Neural cell (in vitro differentiated cells): ENCODE measurements at regions not wholly inside any gene's neighbourhood (a gene's known extent, or its start where the extent isn't known, plus 50 kb on each side); places are given as distances from the start of the nearest gene placed in this dataset.

Experiments used
- H2AFZ ChIP-seq: fragments of 200-600, 300-800 bp; sonication (generic), shearing (Covaris generic); 2 replicates; pipeline ENCODE4 v1.6.0; 2014; ENCODE audit warnings: low read depth, mild to moderate bottlenecking, antibody characterized with exemption, low read length, moderate library complexity
- H3F3A ChIP-seq: fragments of 200-600 bp; shearing (Covaris generic); 2 replicates; pipeline ENCODE4 v1.6.1; 2016; ENCODE audit warnings: mild to moderate bottlenecking, moderate library complexity, mixed read lengths, antibody characterized with exemption, low read length; ENCODE audit not compliant: insufficient read depth, poor library complexity, severe bottlenecking
- H3K27ac ChIP-seq: fragments of 200-600, 300-800 bp; sonication (generic), shearing (Covaris generic); 2 replicates; pipeline ENCODE4 v1.5.1; 2014; ENCODE audit warnings: mild to moderate bottlenecking, low read length, moderate library complexity
- H3K27me3 ChIP-seq: fragments of 300-800, 200-600 bp; sonication (generic), shearing (Covaris generic); 2 replicates; pipeline ENCODE4 v1.6.0; 2014; ENCODE audit warnings: mild to moderate bottlenecking, low read depth, low read length, moderate library complexity; ENCODE audit not compliant: insufficient read depth
- H3K36me3 ChIP-seq: fragments of 300-800, 200-600 bp; sonication (generic), shearing (Covaris generic); 2 replicates; pipeline ENCODE4 v1.5.1; 2014; ENCODE audit warnings: mild to moderate bottlenecking, antibody characterized with exemption, low read length, moderate library complexity; ENCODE audit not compliant: insufficient read depth
- H3K4me2 ChIP-seq: fragments of 300-800, 200-600 bp; sonication (generic), shearing (Covaris generic); 2 replicates; pipeline ENCODE4 v1.6.0; 2014; ENCODE audit warnings: mild to moderate bottlenecking, low read length
- H3K4me3 ChIP-seq: fragments of 300-800, 200-600 bp; sonication (generic), shearing (Covaris generic); 2 replicates; pipeline ENCODE4 v1.5.1; 2014; ENCODE audit warnings: mild to moderate bottlenecking, low read length, moderate library complexity
- H3K79me2 ChIP-seq: fragments of 200-600 bp; shearing (Covaris generic); replicated peaks from 2 replicates; pipeline ENCODE4 v1.6.0; 2014; ENCODE audit warnings: mild to moderate bottlenecking, low read length, moderate library complexity; ENCODE audit not compliant: insufficient read depth
- H3K9ac ChIP-seq: fragments of 300-800, 200-600 bp; sonication (generic), shearing (Covaris generic); 2 replicates; pipeline ENCODE4 v1.6.1; 2016; ENCODE audit warnings: mild to moderate bottlenecking, low read length, mixed read lengths
- H3K9me2 ChIP-seq: fragments of 200-600 bp; shearing (Covaris generic); 2 replicates; pipeline ENCODE4 v1.6.1; 2016; ENCODE audit warnings: mild to moderate bottlenecking, low read length, mixed read lengths; ENCODE audit not compliant: insufficient read depth
- H3K9me3 ChIP-seq: fragments of 200-600, 300-800 bp; sonication (generic), shearing (Covaris generic); 2 replicates; pipeline ENCODE4 v1.6.1; 2016; ENCODE audit warnings: mild to moderate bottlenecking, mixed run types, low read length, moderate library complexity, mixed read lengths
- H4K20me1 ChIP-seq: fragments of 200-600 bp; shearing (Covaris generic); 2 replicates; pipeline ENCODE4 v1.6.1; 2016; ENCODE audit warnings: mild to moderate bottlenecking, mixed run types; ENCODE audit not compliant: insufficient read depth
- EP300 ChIP-seq: fragments of 450-650 bp; conservative IDR thresholded peaks from 2 replicates; pipeline ENCODE4 v1.6.1; 2014; ENCODE audit warnings: antibody characterized with exemption, mild to moderate bottlenecking, moderate library complexity; ENCODE audit not compliant: poor library complexity, severe bottlenecking
- EZH2 ChIP-seq: fragments of 200-600, 300-800 bp; shearing (Covaris generic), sonication (generic); IDR thresholded peaks from 2 replicates; pipeline ENCODE4 v1.6.1; 2014; ENCODE audit warnings: antibody characterized with exemption, low read length, borderline replicate concordance, mild to moderate bottlenecking; ENCODE audit not compliant: insufficient read depth, poor library complexity, severe bottlenecking
- MXI1 ChIP-seq: fragments of 450-650 bp; conservative IDR thresholded peaks from 2 replicates; pipeline ENCODE4 v1.6.1; 2014; ENCODE audit warnings: antibody characterized with exemption, mild to moderate bottlenecking; ENCODE audit not compliant: poor library complexity, severe bottlenecking
- POLR2AphosphoS5 ChIP-seq: IDR thresholded peaks from 2 replicates; pipeline ENCODE4 v1.6.1; 2012
- RAD21 ChIP-seq: fragments of 450-650 bp; conservative IDR thresholded peaks from 2 replicates; pipeline ENCODE4 v1.6.1; 2014; ENCODE audit warnings: antibody characterized with exemption, mild to moderate bottlenecking, moderate library complexity
- SMC3 ChIP-seq: fragments of 450-650 bp; conservative IDR thresholded peaks from 2 replicates; pipeline ENCODE4 v1.6.1; 2014; ENCODE audit warnings: antibody characterized with exemption, mild to moderate bottlenecking, moderate library complexity; ENCODE audit not compliant: poor library complexity
- TAF1 ChIP-seq: IDR thresholded peaks from 2 replicates; pipeline ENCODE4 v1.6.1; 2012; ENCODE audit warnings: low read depth
- TF ChIP-seq, protein P1 (sequence below): IDR thresholded peaks from 2 replicates; pipeline ENCODE4 v1.6.1; 2012; ENCODE audit warnings: borderline replicate concordance
- TF ChIP-seq, protein P2 (sequence below): fragments of 450-650 bp; IDR thresholded peaks from 2 replicates; pipeline ENCODE4 v1.5.1; 2014; ENCODE audit warnings: antibody characterized with exemption, mild to moderate bottlenecking, moderate library complexity; ENCODE audit not compliant: poor library complexity, severe bottlenecking

DNA sequence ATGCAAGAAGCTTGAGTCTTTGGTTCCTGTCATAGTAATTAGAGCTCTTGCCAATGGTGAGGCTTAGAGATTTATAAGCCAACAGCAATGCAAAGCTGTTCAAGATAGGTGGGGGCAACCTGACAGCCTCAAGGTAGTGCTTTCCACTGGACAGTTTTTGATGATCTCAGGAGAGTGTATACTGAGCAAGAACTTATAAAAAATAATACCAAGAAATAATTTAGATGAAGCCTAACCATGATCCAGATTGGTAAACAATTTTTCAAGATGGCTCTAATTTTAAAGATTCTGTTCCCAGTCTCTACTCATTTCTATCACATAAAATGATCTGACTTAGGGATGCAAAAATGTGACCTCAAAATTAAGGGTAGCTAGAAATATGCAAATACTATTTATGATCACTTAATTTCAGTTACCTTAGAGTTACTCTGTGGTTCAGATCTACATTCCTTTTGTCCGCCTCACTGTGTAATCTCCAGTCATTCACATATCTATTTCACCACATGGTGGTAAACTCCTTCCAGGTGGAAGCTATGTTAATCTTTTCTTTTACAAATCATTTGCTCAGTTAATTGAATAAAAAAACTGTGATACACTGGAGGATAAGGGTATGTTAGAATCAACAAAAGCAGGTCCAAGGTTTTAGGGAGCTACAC is 1228.0 kb upstream of the C9orf72 start:
- Histone ChIP-seq H4K20me1 (no peaks in the 10 kb centered on the region), H3K9ac (no peak overlapping the region), H3K9me2 (no peaks in the 10 kb centered on the region), H3K4me2 (no peak overlapping the region), H3K4me3 (no peak overlapping the region), H3K27me3 (no peaks in the 10 kb centered on the region), H3K27ac (no peak overlapping the region), H3K79me2 (no peaks in the 10 kb centered on the region), H2AFZ (no peak overlapping the region), H3K36me3 (no peaks in the 10 kb centered on the region), H3K9me3 (no peaks in the 10 kb centered on the region), H3F3A (peaks cover 4% of the 10 kb centered on the region)
- TF ChIP-seq EP300 (no peak), TAF1 (no peak), POLR2AphosphoS5 (no peak), RAD21 (no peak), SMC3 (no peak), MXI1 (no peak), EZH2 (no peak)
- TF ChIP-seq, protein P1, sequence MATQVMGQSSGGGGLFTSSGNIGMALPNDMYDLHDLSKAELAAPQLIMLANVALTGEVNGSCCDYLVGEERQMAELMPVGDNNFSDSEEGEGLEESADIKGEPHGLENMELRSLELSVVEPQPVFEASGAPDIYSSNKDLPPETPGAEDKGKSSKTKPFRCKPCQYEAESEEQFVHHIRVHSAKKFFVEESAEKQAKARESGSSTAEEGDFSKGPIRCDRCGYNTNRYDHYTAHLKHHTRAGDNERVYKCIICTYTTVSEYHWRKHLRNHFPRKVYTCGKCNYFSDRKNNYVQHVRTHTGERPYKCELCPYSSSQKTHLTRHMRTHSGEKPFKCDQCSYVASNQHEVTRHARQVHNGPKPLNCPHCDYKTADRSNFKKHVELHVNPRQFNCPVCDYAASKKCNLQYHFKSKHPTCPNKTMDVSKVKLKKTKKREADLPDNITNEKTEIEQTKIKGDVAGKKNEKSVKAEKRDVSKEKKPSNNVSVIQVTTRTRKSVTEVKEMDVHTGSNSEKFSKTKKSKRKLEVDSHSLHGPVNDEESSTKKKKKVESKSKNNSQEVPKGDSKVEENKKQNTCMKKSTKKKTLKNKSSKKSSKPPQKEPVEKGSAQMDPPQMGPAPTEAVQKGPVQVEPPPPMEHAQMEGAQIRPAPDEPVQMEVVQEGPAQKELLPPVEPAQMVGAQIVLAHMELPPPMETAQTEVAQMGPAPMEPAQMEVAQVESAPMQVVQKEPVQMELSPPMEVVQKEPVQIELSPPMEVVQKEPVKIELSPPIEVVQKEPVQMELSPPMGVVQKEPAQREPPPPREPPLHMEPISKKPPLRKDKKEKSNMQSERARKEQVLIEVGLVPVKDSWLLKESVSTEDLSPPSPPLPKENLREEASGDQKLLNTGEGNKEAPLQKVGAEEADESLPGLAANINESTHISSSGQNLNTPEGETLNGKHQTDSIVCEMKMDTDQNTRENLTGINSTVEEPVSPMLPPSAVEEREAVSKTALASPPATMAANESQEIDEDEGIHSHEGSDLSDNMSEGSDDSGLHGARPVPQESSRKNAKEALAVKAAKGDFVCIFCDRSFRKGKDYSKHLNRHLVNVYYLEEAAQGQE = no peak
- TF ChIP-seq, protein P2, sequence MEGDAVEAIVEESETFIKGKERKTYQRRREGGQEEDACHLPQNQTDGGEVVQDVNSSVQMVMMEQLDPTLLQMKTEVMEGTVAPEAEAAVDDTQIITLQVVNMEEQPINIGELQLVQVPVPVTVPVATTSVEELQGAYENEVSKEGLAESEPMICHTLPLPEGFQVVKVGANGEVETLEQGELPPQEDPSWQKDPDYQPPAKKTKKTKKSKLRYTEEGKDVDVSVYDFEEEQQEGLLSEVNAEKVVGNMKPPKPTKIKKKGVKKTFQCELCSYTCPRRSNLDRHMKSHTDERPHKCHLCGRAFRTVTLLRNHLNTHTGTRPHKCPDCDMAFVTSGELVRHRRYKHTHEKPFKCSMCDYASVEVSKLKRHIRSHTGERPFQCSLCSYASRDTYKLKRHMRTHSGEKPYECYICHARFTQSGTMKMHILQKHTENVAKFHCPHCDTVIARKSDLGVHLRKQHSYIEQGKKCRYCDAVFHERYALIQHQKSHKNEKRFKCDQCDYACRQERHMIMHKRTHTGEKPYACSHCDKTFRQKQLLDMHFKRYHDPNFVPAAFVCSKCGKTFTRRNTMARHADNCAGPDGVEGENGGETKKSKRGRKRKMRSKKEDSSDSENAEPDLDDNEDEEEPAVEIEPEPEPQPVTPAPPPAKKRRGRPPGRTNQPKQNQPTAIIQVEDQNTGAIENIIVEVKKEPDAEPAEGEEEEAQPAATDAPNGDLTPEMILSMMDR = no peak

- Histone ChIP-seq H3K4me3 (no peak overlapping the region), H2AFZ (no peak overlapping the region), H3K4me2 (peak overlapping the region; percentile 18), H3K9ac (no peak overlapping the region), H3K27ac (peak overlapping the region; percentile 38), H3K9me2 (no peaks in the 10 kb centered on the region), H3F3A (no peaks in the 10 kb centered on the region), H4K20me1 (no peaks in the 10 kb centered on the region), H3K36me3 (no peaks in the 10 kb centered on the region), H3K79me2 (no peaks in the 10 kb centered on the region), H3K9me3 (no peaks in the 10 kb centered on the region), H3K27me3 (no peaks in the 10 kb centered on the region)
- no peak for TF ChIP-seq SMC3
- TF ChIP-seq EZH2 = no peak
These were observed 1231.9 kb upstream of the C9orf72 start for GRCh38 chr9:28805197-28805596.
